H4 (cell line): ENCODE measurements at regions not wholly inside any gene's neighbourhood (a gene's known extent, or its start where the extent isn't known, plus 50 kb on each side); places are given as distances from the start of the nearest gene placed in this dataset.
"Not testable (repeated sequence)": the region's sequence is repeated elsewhere in the genome, so short reads cannot be mapped to it uniquely, and the experiment has no call there.

Experiments
- DNase-seq: peaks from one replicate; pipeline ENCODE4 v3.0.0-alpha.2; 2015; ENCODE audit warnings: low spot score

GRCh38 chr15:77944002-77944867, 133.3 kb downstream of the TBC1D2B start:
- DNase-seq: peak; percentile 24

DNA sequence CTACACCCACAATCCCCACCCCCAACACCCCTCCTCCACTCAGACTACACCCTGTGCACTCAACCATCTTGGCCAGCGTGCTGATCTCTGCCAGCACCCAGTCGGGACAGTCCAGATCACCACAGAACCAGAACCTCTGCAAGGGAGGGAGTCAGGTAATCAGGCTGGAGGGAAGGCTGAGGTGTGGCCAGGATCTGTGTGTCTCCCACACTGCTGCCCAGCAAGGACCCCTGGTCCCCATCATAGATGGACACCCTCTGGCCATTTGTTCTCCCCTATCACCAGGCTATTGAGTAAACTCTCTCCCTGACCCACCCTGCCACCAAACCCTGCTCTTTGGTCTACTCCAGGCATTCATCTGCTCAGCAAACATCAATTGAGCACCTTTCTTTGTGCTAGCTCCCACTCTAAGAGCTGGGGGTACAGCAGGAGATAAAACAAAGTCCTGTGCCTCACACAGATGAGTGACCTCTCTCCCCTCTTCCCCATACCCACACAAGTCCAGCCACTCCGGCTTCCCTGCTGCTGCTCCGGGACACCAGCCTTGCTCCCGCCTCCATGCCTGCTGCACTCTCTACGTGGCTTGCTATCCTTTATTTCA, 134.8 kb downstream of the TBC1D2B start:
- DNase-seq: no peak

DNA sequence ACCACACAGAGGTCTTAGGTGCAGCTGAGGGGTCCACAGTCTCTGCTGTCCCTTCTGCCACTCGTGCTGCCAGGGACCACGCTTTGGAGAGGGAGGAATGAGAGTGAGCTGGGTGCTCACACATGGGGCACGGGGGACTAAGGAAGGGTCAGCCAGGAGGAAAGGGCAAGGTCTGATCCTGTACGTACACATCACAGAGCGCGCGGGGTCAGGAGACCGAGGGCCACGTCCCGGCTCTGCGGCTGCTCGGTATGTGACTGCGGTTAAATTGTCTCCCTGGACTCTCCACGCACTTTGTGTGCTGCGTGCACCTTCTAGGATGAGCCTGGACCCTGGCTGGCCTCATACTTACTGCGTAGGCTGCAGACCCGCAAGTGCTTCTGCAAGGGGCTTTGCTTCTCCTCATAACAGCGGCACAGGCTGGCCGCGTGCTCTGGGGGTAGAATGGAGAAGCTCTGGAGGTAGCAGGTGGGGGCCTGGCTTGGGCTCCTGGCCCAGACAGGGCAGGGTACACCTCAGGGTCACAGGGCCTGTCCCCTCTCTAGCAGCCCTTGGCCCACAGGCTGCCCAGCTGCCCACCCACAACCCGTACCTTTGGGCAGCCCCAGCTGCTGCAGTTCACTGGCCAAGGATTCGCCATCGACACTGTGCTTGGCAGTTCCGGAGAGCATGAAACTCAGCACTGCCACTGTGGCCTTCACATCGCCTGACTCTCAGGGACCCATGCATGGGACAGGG, 136.3 kb downstream of the TBC1D2B start:
- DNase-seq: not testable (repeated sequence)

- no peak for DNase-seq
Observed at GRCh38 chr15:77940381-77940947, 137.0 kb downstream of the TBC1D2B start.

DNA sequence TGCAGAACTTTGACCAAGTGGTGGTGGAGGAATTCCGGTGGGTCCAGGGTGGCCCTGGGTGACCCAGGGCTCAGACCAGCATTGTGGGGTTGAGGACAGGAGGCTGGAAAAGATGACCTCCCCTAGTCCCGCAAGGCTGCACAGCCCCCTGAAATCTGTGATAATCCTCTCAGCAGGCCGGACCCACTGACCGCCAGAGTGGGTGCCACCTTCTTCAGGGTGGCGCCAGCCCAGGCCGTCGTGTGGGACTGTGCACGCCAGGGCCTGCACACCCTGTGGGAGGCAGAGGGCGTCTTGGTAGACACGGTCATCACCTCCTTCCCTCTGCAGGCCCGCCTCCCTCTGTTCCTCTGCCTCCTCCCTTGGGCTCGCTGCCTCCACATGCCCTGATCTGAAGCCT, 137.7 kb downstream of the TBC1D2B start:
- no peak for DNase-seq

DNA sequence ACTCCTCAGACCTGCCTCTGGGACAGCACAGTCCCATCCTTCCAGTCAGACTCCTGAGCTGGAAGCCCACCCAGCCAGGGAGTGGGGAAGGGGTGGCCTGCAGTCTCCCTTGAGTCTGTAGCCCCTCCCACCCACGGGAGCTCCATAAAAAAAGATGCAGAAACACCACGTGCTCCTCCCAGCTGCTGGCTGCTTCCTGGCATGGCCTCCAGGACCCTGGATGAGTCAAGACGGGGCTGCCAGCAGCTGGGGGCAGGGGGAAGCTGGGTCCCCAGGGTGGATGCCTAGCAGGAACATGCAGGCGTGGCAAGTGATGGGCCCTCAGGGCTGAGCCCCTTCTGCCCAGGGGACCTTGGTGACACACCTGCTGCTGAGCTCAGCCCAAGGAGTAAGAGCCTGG, 138.5 kb downstream of the TBC1D2B start:
- DNase-seq: peak; percentile 29

- not testable (repeated sequence) for DNase-seq
Observed at GRCh38 chr15:77938546-77938945, 139.0 kb downstream of the TBC1D2B start.

DNA sequence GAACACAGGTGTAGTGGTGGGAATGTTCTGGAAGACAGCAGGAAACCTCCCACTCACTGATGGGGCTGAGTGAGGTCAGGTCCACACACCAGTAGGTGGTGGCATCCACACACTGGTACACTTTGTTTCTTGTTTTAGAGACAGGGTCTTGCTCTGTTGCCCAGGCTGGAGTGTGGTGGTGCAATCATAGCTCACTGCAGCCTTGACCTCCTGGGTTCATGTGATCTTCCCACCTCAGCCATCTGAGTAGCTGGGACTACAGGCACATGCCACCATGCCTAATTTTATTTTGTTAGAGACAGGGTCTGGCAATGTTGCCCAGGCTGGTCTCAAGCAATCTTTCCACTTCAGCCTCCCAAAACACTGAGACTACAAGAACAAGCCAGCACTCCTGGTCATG, 140.9 kb downstream of the TBC1D2B start:
- not testable (repeated sequence) for DNase-seq

GRCh38 chr15:77934516-77934915, 143.0 kb downstream of the TBC1D2B start:
- DNase-seq: not testable (repeated sequence)

DNA sequence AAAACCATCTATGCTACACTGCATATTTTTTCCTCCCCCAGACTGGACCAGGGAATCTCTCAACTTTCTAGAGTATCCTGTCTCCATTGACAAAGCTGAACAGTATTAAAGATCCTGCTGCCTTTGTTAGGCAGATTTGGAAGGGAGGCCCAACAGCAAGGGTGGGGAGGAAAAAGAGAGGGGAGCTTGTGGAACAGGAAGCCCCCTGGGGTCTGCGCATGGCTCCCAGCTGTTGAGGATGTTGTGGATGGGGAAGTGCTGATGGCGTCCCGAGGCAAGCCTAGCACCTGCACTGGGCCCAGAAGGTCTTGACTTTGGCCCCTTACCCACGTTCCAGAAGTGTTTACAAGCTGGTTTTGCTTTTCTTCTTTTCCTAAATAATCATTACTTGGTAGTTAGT, 146.6 kb downstream of the TBC1D2B start:
- DNase-seq: not testable (repeated sequence)

GRCh38 chr15:77930490-77930889, 147.0 kb downstream of the TBC1D2B start:
- DNase-seq: not testable (repeated sequence)

- not testable (repeated sequence) for DNase-seq
Observed at GRCh38 chr15:77926789-77927188, 150.7 kb downstream of the TBC1D2B start.

GRCh38 chr15:77926296-77926695, 151.2 kb downstream of the TBC1D2B start:
- not testable (repeated sequence) for DNase-seq

DNA sequence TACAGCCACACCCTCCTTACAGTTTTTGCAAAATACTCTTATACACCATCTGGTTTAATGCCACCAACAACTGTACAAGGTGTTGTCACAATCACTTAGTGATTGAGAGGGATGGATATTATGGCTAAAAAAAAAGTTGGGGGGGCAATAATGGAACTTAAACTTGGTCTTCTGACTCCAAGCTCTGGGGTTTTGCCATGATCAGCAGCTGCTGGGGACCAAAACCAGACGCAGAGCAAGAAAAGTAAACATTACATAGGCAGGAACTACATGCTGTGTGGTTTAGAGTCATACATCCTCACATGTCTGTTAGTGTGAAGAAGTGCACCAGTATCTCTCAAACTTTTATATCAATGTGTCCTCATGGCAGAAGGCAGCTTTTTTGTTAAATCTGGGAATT, 152.4 kb downstream of the TBC1D2B start:
- DNase-seq: not testable (repeated sequence)

- DNase-seq: no peak
Observed at GRCh38 chr15:77921664-77922063, 155.8 kb downstream of the TBC1D2B start.

DNA sequence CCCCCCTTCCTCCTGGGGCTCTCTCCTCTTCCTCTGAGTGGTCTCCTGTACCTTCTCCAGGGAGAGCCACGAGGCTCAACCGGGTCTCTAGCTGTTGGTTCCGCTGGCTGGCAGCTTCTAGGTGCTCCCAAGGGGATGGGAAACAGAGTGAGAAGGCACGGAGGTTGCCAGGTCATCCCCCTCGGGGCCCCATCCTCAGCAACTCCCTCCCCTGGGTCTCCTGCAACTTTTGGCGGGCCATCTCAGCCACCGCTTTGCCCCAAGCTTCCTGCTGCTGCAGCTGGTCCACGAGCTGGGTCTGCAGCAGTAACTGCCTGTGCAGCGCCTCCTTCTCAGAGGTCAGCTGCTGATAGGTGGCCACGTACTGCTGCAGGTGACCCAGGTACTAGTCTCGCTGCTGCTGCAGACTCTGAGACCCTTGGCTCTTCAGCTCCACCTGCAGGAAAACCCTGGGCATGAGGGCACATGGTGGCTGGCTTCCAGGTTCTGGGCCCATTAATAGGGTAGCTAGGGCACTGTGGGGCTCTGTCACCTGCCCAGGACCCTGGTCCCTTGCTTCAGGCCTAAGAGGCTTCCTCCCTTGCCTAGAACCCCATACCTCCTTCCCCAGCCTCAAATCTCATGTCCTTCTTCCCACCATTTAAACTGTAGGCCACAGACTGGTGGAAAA, 160.4 kb downstream of the TBC1D2B start:
- not testable (repeated sequence) for DNase-seq

DNA sequence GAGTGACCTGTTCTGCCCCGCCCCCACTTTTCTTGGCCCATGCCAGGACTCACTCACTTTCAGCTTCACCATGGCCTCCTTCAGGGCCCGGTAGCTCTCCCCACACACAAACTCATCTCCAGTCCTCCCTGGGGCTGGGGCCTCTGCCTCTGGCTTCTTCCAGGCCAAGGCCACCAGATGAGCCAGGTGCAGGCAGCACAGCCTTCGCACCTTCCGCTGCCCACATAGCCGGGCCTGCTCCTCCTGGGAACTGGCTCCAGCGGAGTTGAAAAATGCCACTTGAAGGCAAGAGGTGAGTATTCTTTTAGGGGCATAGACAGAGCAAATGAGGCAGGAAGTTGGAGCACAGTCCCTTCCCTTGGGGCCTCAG, 161.6 kb downstream of the TBC1D2B start:
- DNase-seq: not testable (repeated sequence)

- DNase-seq: no peak
Observed at GRCh38 chr15:77915261-77915960, 162.1 kb downstream of the TBC1D2B start.

DNA sequence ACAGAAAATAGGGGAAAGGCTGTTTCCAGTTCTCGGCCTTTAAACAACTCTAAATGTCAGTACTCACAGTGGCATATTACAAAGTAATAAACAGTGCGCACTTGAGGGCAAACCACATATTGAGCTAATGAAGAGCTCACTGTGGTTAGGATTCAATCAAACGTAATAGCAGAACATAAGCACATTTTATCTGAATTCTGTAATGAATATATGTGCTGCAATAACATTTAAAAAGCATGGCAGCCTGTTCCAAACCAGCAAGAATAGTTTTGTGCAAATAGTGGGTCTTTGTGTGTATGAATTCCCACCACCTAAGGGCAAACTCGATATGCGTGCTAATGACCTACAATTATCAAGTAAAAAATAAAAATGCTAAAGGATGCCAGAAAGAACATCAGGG, 163.0 kb downstream of the TBC1D2B start:
- not testable (repeated sequence) for DNase-seq

GRCh38 chr15:77910030-77910911, 167.2 kb downstream of the TBC1D2B start:
- peak; percentile 83 for DNase-seq
